Upper lobe of right lung (tissue), 1 donor: ENCODE measurements at regions not wholly inside any gene's neighbourhood (a gene's known extent, or its start where the extent isn't known, plus 50 kb on each side); places are given as distances from the start of the nearest gene placed in this dataset.
A peak's percentile ranks its signal among the peaks of the same experiment; 100 is the strongest.

Source experiments
- ATAC-seq: fragments of 200-7000 bp; cut with Tn5 transposase; one replicate; pipeline ENCODE4 v1.9.1; 2020; ENCODE audit warnings: mild to moderate bottlenecking, moderate library complexity
- DNase-seq: peaks from one replicate; pipeline ENCODE4 v3.0.0-alpha.2; 2020
- H3K27ac ChIP-seq: fragments of 200-600 bp; one replicate; pipeline ENCODE4 v1.8.0; 2022
- H3K27me3 ChIP-seq: fragments of 200-600 bp; one replicate; pipeline ENCODE4 v1.8.0; 2022; ENCODE audit warnings: mild to moderate bottlenecking
- H3K36me3 ChIP-seq: fragments of 200-600 bp; one replicate; pipeline ENCODE4 v1.8.0; 2022
- H3K4me1 ChIP-seq: fragments of 200-600 bp; one replicate; pipeline ENCODE4 v1.8.0; 2022
- H3K4me3 ChIP-seq: fragments of 200-600 bp; one replicate; pipeline ENCODE4 v1.8.0; 2022; ENCODE audit warnings: mild to moderate bottlenecking
- H3K9me3 ChIP-seq: fragments of 200-600 bp; one replicate; pipeline ENCODE4 v1.8.0; 2022
- CTCF ChIP-seq: fragments of 200-600 bp; IDR thresholded peaks from one replicate; pipeline ENCODE4 v1.8.0; 2022; ENCODE audit warnings: antibody characterized with exemption
- intact Hi-C: fragments of 100-400 bp; cut with DNase I; formaldehyde crosslinking; loops from one replicate; pipeline ENCODE4 v1.11.0; 2022
- donor health status: DM: no; HTN: yes; CAD: no; lungs with severe emphysema.

GRCh38 chrX:64097891-64098290 lies 107.6 kb downstream of the AMER1 start:
- Histone ChIP-seq H3K4me3 (no peak overlapping the region), H3K27ac (no peak overlapping the region), H3K36me3 (no peaks in the 10 kb centered on the region), H3K27me3 (no peaks in the 10 kb centered on the region), H3K4me1 (no peaks in the 10 kb centered on the region), H3K9me3 (no peaks in the 10 kb centered on the region)
- intact Hi-C loops, result no loop called here
- DNase-seq (no peak), ATAC-seq (no peak)
- TF ChIP-seq CTCF, result no peak

- DNase-seq (no peak), ATAC-seq (no peak)
- Histone ChIP-seq H3K27me3 (no peaks in the 10 kb centered on the region), H3K36me3 (no peaks in the 10 kb centered on the region), H3K27ac (no peak overlapping the region), H3K4me1 (no peaks in the 10 kb centered on the region), H3K4me3 (no peak overlapping the region), H3K9me3 (no peaks in the 10 kb centered on the region)
- intact Hi-C loops, result no loop called here
- TF ChIP-seq CTCF, result peak; percentile 30
These were observed 111.7 kb downstream of the AMER1 start for GRCh38 chrX:64093761-64094160.
